Thymus (tissue), 11 donors: ENCODE measurements at regions not wholly inside any gene's neighbourhood (a gene's known extent, or its start where the extent isn't known, plus 50 kb on each side); places are given as distances from the start of the nearest gene placed in this dataset.

Experiments
- DNase-seq, 9 donors: peaks; one replicate each; pipeline ENCODE4 v3.0.0-alpha.2; 2013; ENCODE audit warnings: low spot score in 9 of 9, low read depth in 6 of 9, missing footprints in 1 of 9
- H3K27ac ChIP-seq, 2 donors: one replicate each; pipeline ENCODE4 v1.5.1; 2013; ENCODE audit warnings: control low read depth in 1 of 2, low read depth in 1 of 2, low read length in 1 of 2, mild to moderate bottlenecking in 1 of 2, moderate library complexity in 1 of 2
- H3K27me3 ChIP-seq, 2 donors: one replicate each; pipeline ENCODE4 v1.5.1; 2013; ENCODE audit warnings: low read length in 1 of 2; ENCODE audit not compliant: control insufficient read depth in 2 of 2, insufficient read depth in 1 of 2
- H3K36me3 ChIP-seq, 2 donors: one replicate each; pipeline ENCODE4 v1.5.1; 2013; ENCODE audit warnings: low read length in 1 of 2, mild to moderate bottlenecking in 1 of 2, moderate library complexity in 1 of 2; ENCODE audit not compliant: control insufficient read depth in 2 of 2, insufficient read depth in 2 of 2
- H3K4me1 ChIP-seq, 2 donors: one replicate each; pipeline ENCODE4 v1.5.1; 2013; ENCODE audit warnings: low read length in 2 of 2; ENCODE audit not compliant: control insufficient read depth in 2 of 2, insufficient read depth in 2 of 2
- H3K4me3 ChIP-seq, 2 donors: one replicate each; pipeline ENCODE4 v1.5.1; 2013; ENCODE audit warnings: low read length in 2 of 2, control low read depth in 1 of 2, mild to moderate bottlenecking in 1 of 2
- H3K9me3 ChIP-seq, 2 donors: one replicate each; pipeline ENCODE4 v1.5.1; 2013; ENCODE audit warnings: low read length in 1 of 2, mild to moderate bottlenecking in 1 of 2; ENCODE audit not compliant: control insufficient read depth in 2 of 2, insufficient read depth in 1 of 2
- WGBS: extraction: QIAGEN DNeasy Blood & Tissue Kit; methylation state at CpG from one replicate; pipeline ENCODE4 v1.1.7; 2013; 5-methylcytosine and 5-hydroxymethylcytosine counted together
- donor health status: healthy.

DNA sequence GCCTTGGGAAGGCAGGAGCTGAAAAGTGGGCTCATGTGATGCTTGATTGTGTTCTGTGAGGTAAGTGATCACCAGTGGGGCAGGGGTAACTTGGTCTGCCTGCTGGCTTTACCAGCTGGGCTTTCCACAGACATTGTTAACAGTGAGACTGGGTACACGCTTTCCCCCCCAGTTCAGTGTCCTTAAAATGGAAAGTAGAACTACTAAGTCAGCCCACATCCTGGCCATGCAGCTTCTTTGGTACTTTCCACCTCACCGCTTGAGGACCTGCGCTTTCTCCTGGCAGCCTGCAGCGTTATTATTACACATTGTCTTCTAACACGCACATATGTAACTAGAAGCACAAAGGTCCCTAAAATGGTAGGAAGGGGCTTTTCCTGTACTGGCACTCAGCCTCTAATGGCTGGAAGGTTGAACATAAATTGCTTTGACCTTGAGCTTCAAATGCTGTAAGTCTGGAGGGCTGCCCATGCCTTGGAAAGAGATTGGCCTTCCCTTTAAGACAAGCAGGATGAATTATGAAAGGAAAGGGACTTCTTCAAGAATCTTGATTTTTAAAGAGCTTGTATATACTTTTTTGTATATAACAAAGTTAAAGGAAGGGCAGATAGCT, 216.1 kb upstream of the ROPN1 start:
- Histone ChIP-seq H3K9me3 (no peaks in the 10 kb centered on the region), H3K4me1 (no peaks in the 10 kb centered on the region), H3K4me3 (no peak overlapping the region), H3K27ac (no peak overlapping the region), H3K27me3 (no peaks in the 10 kb centered on the region), H3K36me3 (no peaks in the 10 kb centered on the region)
- DNase-seq: no peak
- 74% methylated on average over 5 of the region's 5 CpGs for WGBS

- Histone ChIP-seq H3K4me1 (no peaks in the 10 kb centered on the region), H3K4me3 (no peak overlapping the region), H3K27me3 (no peaks in the 10 kb centered on the region), H3K27ac (no peak overlapping the region), H3K9me3 (no peaks in the 10 kb centered on the region), H3K36me3 (no peaks in the 10 kb centered on the region)
- 97% methylated on average over 2 of the region's 2 CpGs for WGBS
- no peak for DNase-seq
Measured at GRCh38 chr3:124209426-124209825, 217.5 kb upstream of the ROPN1 start.

DNA sequence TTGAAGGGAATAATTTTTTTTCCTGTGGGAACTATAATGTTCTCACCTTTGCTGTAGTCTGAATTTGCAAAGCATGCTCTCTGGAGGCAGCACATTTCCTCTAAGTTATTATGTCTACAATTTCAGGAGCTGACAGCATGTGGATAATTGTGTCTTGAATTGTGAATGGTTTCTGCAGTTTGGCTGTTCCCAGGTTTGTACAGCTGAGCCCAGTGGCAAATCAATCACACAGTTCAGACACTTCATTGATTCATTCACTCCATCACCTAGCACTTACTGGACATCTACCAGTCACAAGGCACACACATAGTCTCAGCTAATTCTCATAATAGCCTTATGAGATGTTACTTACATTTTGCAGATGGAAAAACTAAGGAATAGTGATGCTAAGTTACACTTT, 219.0 kb upstream of the ROPN1 start:
- H3K27ac ChIP-seq: no peak overlapping the region
- no peaks in the 10 kb centered on the region for H3K9me3 ChIP-seq
- no peaks in the 10 kb centered on the region for H3K4me1 ChIP-seq
- no peaks in the 10 kb centered on the region for H3K36me3 ChIP-seq
- no peaks in the 10 kb centered on the region for H3K27me3 ChIP-seq
- DNase-seq: no peak
- H3K4me3 ChIP-seq: no peak overlapping the region

DNA sequence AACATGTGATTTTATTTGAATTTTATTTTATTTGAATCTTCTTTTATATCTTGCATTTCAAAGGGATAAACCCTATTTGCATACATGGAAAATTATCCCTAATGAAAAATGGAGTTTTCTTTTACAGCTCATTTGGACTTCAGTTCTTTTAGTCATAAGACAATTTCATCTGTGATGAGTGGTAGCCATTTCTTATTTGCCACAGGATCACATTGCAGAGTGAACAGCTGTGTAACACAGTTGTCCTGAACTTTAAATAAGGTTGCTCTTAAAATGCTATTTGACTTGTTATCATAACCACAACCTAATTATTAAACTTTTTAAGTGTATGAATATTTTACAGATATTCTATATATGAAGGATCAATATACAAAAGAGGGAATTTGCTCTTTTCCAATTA, 221.7 kb upstream of the ROPN1 start:
- H3K27ac ChIP-seq: no peak overlapping the region
- no peaks in the 10 kb centered on the region for H3K27me3 ChIP-seq
- no peaks in the 10 kb centered on the region for H3K4me1 ChIP-seq
- no peaks in the 10 kb centered on the region for H3K36me3 ChIP-seq
- no peak overlapping the region for H3K4me3 ChIP-seq
- H3K9me3 ChIP-seq: no peaks in the 10 kb centered on the region
- DNase-seq: no peak

GRCh38 chr3:124217542-124217941, 225.6 kb upstream of the ROPN1 start:
- H3K27me3 ChIP-seq: no peaks in the 10 kb centered on the region
- peak; percentile 13 to 66 (median 34) for DNase-seq
- H3K4me1 ChIP-seq: no peaks in the 10 kb centered on the region
- H3K27ac ChIP-seq: no peak overlapping the region
- WGBS: 22% methylated on average over 3 of the region's 3 CpGs
- no peaks in the 10 kb centered on the region for H3K9me3 ChIP-seq
- H3K36me3 ChIP-seq: no peaks in the 10 kb centered on the region
- no peak overlapping the region for H3K4me3 ChIP-seq

GRCh38 chr3:124221422-124221821, 229.5 kb upstream of the ROPN1 start:
- Histone ChIP-seq H3K4me1 (no peaks in the 10 kb centered on the region), H3K4me3 (no peak overlapping the region), H3K36me3 (no peaks in the 10 kb centered on the region), H3K9me3 (no peaks in the 10 kb centered on the region), H3K27me3 (no peaks in the 10 kb centered on the region), H3K27ac (no peak overlapping the region)
- WGBS: 58% methylated on average over 2 of the region's 2 CpGs
- no peak for DNase-seq

DNA sequence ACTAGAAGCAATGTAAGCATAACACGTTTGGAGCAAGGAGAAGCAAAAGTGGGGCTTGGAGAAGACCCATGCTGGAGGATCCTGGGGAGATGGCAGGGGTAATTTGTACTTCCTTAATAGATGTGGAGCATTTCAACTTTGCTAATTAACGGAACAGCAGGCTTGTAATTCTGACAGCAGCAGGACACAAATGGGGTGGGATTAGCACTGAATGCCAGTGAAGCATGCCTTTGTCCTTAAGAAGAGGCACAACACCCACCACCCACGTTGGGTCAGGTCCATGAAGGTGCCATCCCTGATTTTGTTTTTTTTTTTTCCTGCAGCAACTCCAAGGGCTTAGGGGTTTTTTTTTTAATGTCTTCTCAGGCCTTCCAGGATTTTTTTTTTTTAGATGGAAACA, 231.9 kb upstream of the ROPN1 start:
- no peak overlapping the region for H3K27ac ChIP-seq
- WGBS: 72% methylated on average over 3 of the region's 3 CpGs
- no peak overlapping the region for H3K4me3 ChIP-seq
- H3K36me3 ChIP-seq: no peaks in the 10 kb centered on the region
- H3K27me3 ChIP-seq: no peaks in the 10 kb centered on the region
- no peaks in the 10 kb centered on the region for H3K9me3 ChIP-seq
- no peaks in the 10 kb centered on the region for H3K4me1 ChIP-seq
- no peak for DNase-seq

DNA sequence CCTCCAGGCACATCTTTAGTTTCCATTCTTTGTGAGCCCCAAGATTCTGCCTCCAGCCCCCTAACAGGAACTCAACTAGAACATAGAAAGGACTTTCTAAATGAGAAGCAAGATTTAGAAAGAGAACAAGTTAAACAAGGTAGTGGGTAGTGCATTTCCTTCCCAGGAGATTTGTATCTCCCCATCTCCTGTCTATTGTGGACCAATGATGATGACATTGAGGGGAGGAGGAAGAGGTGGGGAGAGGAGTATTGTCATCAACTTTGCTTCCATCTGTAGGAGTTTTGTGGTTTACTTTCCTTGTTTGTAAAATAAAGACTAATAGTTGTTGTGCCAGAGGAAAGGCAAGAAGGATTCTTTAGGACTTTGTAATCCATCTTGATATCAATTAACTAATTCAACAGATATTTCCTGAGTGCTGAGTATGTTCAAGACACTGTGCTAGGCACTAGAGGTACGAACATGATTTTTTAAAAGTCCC, 235.3 kb upstream of the ROPN1 start:
- no peak overlapping the region for H3K27ac ChIP-seq
- no peak for DNase-seq
- no peaks in the 10 kb centered on the region for H3K27me3 ChIP-seq
- H3K4me3 ChIP-seq: no peak overlapping the region
- no peaks in the 10 kb centered on the region for H3K36me3 ChIP-seq
- WGBS: 92% methylated on average over 1 of the region's 1 CpG
- H3K9me3 ChIP-seq: no peaks in the 10 kb centered on the region
- no peaks in the 10 kb centered on the region for H3K4me1 ChIP-seq

DNA sequence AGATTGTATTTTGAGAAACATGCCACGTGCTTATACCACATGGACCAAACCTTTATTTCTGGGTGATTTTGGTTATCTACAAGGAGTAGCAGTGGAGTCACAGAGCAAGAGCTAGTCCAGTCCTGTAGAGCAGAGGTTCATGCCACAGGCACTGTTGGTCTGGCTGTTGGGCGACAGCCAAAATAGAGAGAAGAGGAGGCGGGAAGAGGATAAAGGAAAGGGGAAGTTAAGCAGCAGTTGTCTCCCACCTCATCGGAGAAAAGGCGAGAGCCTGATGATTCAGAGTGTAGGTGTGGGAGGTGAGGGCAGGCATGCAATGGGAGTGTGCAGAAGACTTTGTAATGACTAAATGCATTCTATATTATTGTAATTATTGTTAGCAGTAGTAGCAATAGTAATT, 237.5 kb upstream of the ROPN1 start:
- WGBS: 66% methylated on average over 5 of the region's 5 CpGs
- H3K36me3 ChIP-seq: no peaks in the 10 kb centered on the region
- no peak for DNase-seq
- H3K27ac ChIP-seq: no peak overlapping the region
- H3K4me1 ChIP-seq: no peaks in the 10 kb centered on the region
- no peaks in the 10 kb centered on the region for H3K27me3 ChIP-seq
- H3K4me3 ChIP-seq: no peak overlapping the region
- no peaks in the 10 kb centered on the region for H3K9me3 ChIP-seq

DNA sequence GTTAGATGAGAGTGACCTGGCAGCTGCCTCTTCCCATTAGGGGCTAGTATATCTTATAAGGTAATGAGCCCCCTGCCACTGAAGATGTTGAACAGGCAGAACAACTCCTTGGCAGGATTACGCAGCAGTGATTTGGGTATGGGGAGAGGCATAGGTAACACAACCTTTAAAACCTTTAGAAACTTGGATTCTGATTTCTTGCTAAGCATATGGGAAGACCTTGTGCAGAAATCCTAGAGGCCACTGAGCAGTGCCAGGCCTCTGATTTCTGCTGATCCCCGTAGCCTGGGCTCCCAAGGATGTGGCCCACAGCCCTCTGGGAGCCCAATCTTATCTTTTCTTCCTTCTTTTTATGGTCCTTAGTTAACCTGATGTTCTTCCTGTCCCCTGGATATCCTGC, 237.9 kb upstream of the ROPN1 start:
- Histone ChIP-seq H3K27me3 (no peaks in the 10 kb centered on the region), H3K36me3 (no peaks in the 10 kb centered on the region), H3K4me1 (no peaks in the 10 kb centered on the region), H3K27ac (no peak overlapping the region), H3K9me3 (no peaks in the 10 kb centered on the region), H3K4me3 (no peak overlapping the region)
- no peak for DNase-seq
- WGBS: 88% methylated on average over 2 of the region's 2 CpGs
